GM21390 (cell line): ENCODE measurements at regions not wholly inside any gene's neighbourhood (a gene's known extent, or its start where the extent isn't known, plus 50 kb on each side); places are given as distances from the start of the nearest gene placed in this dataset.
"Not testable (repeated sequence)": the region's sequence is repeated elsewhere in the genome, so short reads cannot be mapped to it uniquely, and the experiment has no call there.

ENCODE experiments used
- ATAC-seq: cut with Tn5 transposase; IDR thresholded peaks from one replicate; pipeline ENCODE4 v1.9.1; 2021; ENCODE audit not compliant: unreplicated experiment

DNA sequence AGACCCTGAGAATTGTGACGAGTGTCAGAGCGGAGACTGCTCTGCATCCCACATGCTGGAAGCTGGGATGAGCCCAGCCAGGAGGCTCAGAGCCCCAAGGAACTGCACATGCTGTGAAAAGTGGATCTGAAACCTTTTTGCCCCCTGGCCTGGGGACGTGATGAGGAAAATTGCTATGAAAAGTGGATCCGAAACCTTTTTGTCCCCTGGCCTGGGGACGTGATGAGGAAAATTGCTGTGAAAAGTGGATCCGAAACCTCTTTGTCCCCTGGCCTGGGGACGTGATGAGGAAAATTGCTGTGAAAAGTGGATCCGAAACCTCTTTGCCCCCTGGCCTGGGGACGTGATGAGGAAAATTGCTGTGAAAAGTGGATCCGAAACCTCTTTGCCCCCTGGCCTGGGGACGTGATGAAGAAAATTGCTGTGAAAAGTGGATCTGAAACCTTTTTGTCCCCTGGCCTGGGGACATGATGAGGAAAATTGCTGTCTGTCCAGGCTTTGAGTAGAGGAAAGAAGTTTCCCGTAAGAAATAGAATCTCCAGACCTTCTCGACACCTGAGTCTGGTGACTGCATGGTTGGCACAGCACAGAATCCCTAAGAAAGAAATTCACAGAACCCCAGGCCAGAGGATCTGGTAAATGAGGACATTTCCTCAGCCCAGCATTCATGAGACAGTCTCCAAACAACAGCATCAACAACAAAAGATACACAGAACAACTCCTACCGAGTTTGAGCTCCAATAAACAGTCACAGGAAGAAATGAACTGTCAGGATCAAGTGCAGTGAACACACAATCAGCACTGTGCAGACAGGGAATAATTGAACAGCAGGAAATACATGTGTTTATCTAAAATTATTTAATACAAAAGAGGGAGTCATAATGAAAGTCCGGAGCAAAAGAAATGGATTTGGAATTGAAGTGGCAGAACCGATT, 188.8 kb downstream of the LAT start:
- ATAC-seq = not testable (repeated sequence)

GRCh38 chr16:29172098-29172724, 187.4 kb downstream of the LAT start:
- ATAC-seq = not testable (repeated sequence)

DNA sequence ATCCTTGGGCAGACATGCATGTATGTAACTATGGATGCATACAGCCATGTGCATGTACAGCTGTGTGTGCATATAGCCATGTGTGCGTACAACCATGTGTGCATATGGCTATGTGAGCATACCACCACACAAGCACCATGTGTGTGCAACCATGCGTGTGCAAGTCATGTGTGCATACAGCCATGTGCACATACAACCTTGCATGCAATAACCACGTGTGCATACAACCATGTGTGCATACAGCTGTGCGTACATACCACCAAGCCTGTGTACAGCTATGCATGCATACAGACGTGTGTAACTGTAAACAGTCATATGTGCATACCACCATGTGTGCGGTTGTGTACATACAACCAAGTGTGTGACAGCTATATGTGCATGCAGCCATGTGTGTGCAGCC, 186.4 kb downstream of the LAT start:
- ATAC-seq = not testable (repeated sequence)

- not testable (repeated sequence) for ATAC-seq
These were observed 185.7 kb downstream of the LAT start for GRCh38 chr16:29170393-29171119.

DNA sequence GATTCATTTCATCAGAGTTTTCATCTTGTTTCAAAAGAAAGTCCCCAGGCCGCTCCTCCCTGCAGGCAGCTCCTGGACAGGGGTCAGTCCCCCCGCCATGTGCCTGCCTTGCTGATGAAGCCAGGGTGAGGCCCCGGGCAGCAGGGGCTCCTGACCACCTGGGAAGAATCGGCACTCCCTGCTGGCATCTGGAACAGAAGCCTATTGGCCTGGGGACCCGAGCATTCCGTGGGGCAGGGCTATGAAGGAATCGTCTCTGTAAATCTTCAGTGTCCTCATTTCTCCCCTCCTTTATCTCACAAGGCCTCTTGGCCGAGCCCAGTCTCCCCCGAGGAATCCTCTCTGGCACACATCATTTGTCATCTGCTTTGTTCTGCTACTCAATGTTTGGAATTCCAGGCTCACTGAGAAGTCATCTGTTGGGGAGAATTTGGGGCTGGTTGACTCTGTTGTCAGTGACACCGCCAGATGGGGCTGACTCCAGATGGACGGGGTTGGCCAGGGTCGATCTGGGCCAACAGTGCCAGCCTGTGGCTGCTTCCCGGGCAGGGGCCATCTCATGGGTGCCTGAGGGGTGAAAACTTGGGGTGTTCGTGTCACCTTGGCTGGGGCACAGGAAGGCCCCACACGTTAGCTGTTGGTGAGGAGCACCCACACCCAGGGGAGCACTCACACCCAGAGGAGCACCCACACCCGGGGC, 184.6 kb downstream of the LAT start:
- not testable (repeated sequence) for ATAC-seq

- ATAC-seq = not testable (repeated sequence)
These were observed 183.8 kb downstream of the LAT start for GRCh38 chr16:29168515-29169259.

- ATAC-seq = not testable (repeated sequence)
These were observed 179.7 kb downstream of the LAT start for GRCh38 chr16:29164442-29165089.

DNA sequence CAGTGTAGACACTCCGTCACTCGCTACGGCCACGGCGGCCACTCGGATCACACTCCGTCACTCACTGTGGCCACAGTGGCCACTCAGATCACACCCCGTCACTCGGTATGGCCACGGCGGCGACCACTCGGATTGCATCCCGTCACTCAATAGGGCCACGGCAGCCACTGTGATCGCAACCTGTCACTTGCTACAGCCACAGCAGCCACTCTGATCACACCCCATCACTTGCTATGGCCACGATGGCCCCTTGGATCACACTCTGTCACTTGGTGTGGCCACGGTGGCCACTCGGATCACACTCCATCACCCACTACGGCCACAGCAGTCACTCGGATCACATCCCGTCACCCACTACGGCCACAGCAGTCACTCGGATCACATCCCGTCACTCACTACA, 175.3 kb downstream of the LAT start:
- ATAC-seq = not testable (repeated sequence)

DNA sequence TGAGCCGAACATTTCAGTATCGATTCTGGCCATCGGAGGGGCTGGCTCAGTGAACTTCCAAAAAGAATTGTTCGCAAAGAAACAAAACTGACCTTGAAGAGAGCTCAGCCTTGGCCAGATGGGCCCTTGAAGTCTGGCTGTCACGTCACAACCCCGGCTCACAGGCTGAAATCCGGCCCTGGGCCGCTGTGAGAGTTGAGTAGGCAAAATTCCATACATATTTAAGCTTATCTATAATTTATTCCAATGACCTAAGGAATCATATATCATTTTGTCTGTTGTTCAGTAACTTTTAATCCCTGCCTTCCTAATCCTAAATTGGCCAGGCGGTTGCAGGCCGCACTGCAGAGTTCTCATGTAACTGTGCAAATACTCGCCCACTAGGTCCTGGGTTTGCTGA, 174.8 kb downstream of the LAT start:
- ATAC-seq = not testable (repeated sequence)

GRCh38 chr16:29158785-29159184, 173.9 kb downstream of the LAT start:
- no peak for ATAC-seq

- not testable (repeated sequence) for ATAC-seq
These were observed 173.4 kb downstream of the LAT start for GRCh38 chr16:29158031-29158784.

DNA sequence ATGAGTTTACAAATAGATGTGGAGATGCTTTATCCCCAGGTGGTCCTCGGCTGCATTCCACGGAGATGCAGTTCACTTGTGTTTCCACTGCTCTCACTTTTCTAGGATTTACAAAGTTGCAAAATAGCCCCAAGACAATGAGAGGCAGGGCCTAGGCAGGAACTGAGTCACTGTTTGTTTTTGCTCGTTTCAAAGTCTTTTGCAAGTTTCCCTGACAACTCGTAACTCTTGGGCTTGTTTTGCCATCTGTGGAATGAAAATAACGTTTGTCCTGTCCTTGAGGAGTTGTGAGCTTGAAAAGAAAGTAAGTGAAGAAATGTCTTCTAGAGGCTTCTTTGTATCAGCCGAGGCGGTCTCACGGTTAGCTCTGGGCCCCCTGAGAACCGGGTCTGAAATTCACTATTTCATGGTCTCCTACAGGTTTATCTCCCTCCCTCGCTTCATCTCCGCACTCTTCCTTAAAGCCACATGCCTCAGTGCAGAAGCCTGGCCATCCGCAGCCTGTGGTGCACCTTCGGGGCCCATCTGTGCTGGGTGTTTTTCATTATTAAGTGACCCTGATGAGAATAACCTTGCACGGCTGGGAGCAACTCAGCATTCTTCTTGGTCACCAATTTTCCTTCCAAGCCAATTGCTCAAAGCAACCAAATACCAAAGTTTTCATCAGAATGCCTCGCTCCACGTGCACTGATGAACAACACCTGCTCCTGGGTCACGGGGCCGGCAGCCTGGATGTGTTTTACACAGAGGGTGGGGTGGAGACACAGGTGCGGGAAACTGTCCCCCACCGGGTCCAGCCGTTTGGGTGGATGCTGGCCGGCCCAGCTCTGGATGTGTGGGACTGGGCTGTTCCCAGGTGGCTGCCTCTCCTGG, 172.4 kb downstream of the LAT start:
- not testable (repeated sequence) for ATAC-seq

- no peak for ATAC-seq
These were observed 171.7 kb downstream of the LAT start for GRCh38 chr16:29156511-29156910.

GRCh38 chr16:29155866-29156200, 171.0 kb downstream of the LAT start:
- ATAC-seq = not testable (repeated sequence)

GRCh38 chr16:29155131-29155865, 170.4 kb downstream of the LAT start:
- ATAC-seq = not testable (repeated sequence)

- ATAC-seq = no peak
These were observed 169.8 kb downstream of the LAT start for GRCh38 chr16:29154676-29155121.

- no peak for ATAC-seq
These were observed 169.2 kb downstream of the LAT start for GRCh38 chr16:29154088-29154487.
